Psoas muscle (tissue), 7 donors: ENCODE measurements at regions not wholly inside any gene's neighbourhood (a gene's known extent, or its start where the extent isn't known, plus 50 kb on each side); places are given as distances from the start of the nearest gene placed in this dataset.

ENCODE experiments used
- ATAC-seq, 4 donors: fragments of 200-7000 bp; cut with Tn5 transposase; one replicate each; pipeline ENCODE4 v1.9.1; 2020; ENCODE audit warnings: moderate library complexity in 3 of 4, mild to moderate bottlenecking in 2 of 4
- DNase-seq, 2 donors: peaks; one replicate each; pipeline ENCODE4 v3.0.0-alpha.2; 2020
- H3K27ac ChIP-seq: fragments of 200-600 bp; one replicate; pipeline ENCODE4 v1.8.0; 2022
- H3K27me3 ChIP-seq, 3 donors: fragments of 200-600 bp in 1 of 3; one replicate each; pipeline versions ENCODE4 v1.6.1 to v1.8.0; 2013 to 2022; ENCODE audit warnings: low read length in 2 of 3, mild to moderate bottlenecking in 2 of 3, moderate library complexity in 1 of 3; ENCODE audit not compliant: insufficient read depth in 3 of 3
- H3K36me3 ChIP-seq, 2 donors: fragments of 200-600 bp in 1 of 2; one replicate each; pipeline versions ENCODE4 v1.6.1 to v1.8.0; 2013 to 2022; ENCODE audit warnings: low read depth in 1 of 2, mild to moderate bottlenecking in 1 of 2, moderate library complexity in 1 of 2; ENCODE audit not compliant: insufficient read depth in 1 of 2
- H3K4me1 ChIP-seq: fragments of 200-600 bp; one replicate; pipeline ENCODE4 v1.8.0; 2022
- H3K4me3 ChIP-seq: fragments of 200-600 bp; one replicate; pipeline ENCODE4 v1.8.0; 2022; ENCODE audit warnings: mild to moderate bottlenecking
- H3K9me3 ChIP-seq: fragments of 200-600 bp; one replicate; pipeline ENCODE4 v1.8.0; 2022
- CTCF ChIP-seq: fragments of 200-600 bp; IDR thresholded peaks from one replicate; pipeline ENCODE4 v1.8.0; 2022; ENCODE audit warnings: antibody characterized with exemption
- WGBS, 3 donors: extraction: QIAGEN DNeasy Blood & Tissue Kit; methylation state at CpG; one replicate each; pipeline versions ENCODE4 v1.1.6 to v1.1.7; 2013; 5-methylcytosine and 5-hydroxymethylcytosine counted together
- intact Hi-C, 2 donors: fragments of 100-400 bp; cut with DNase I; formaldehyde crosslinking; loops; one replicate each; pipeline versions ENCODE4 v1.11.0 to v1.14.2; 2022
- donor health status: healthy with polysubstance abuse.
- donor health status: DM: no; HTN: no; CAD: no; lungs with moderate emphysema.
- donor health status: Bipolar disorder and iron deficiency.
- donor health status: healthy.
- donor health status: DM: yes; HTN: yes; CAD: no.
- donor health status: DM: no; HTN: no; CAD: no.
- donor health status: DM: yes; HTN: yes; CAD: no.

GRCh38 chr3:88626456-88627120 is 476.8 kb downstream of the C3orf38 start:
- Histone ChIP-seq H3K27me3 (no peaks in the 10 kb centered on the region), H3K36me3 (no peaks in the 10 kb centered on the region), H3K27ac (no peak overlapping the region), H3K9me3 (no peaks in the 10 kb centered on the region), H3K4me3 (no peak overlapping the region), H3K4me1 (no peaks in the 10 kb centered on the region)
- TF ChIP-seq CTCF: no peak
- ATAC-seq (no peak), DNase-seq (no peak)
- intact Hi-C loops: no loop called here
- 50 to 59% (median 56%) methylated on average over 2 of the region's 2 CpGs for WGBS, 3 donors

- Histone ChIP-seq H3K4me3 (no peak overlapping the region), H3K36me3 (no peaks in the 10 kb centered on the region), H3K4me1 (no peaks in the 10 kb centered on the region), H3K27ac (no peak overlapping the region), H3K9me3 (no peaks in the 10 kb centered on the region), H3K27me3 (no peaks in the 10 kb centered on the region)
- ATAC-seq (no peak), DNase-seq (no peak)
- WGBS, 3 donors: 92 to 94% (median 93%) methylated on average over 4 of the region's 4 CpGs
- no peak for TF ChIP-seq CTCF
- intact Hi-C loops: no loop called here
Observed at GRCh38 chr3:88628901-88629300, 478.5 kb upstream of the EPHA3 start.

GRCh38 chr3:88632226-88632625 is 475.2 kb upstream of the EPHA3 start:
- ATAC-seq: no peak
- intact Hi-C loops: no loop called here
- no peaks in the 10 kb centered on the region for H3K27me3 ChIP-seq
- no peak overlapping the region for H3K4me3 ChIP-seq
- H3K36me3 ChIP-seq: no peaks in the 10 kb centered on the region
- TF ChIP-seq CTCF: no peak
- no peaks in the 10 kb centered on the region for H3K9me3 ChIP-seq
- no peak for DNase-seq
- H3K27ac ChIP-seq: no peak overlapping the region
- no peaks in the 10 kb centered on the region for H3K4me1 ChIP-seq
- 60 to 67% (median 66%) methylated on average over 2 of the region's 2 CpGs for WGBS, 3 donors

GRCh38 chr3:88640581-88640980 is 466.8 kb upstream of the EPHA3 start:
- no peak overlapping the region for H3K27ac ChIP-seq
- DNase-seq (no peak), ATAC-seq (no peak)
- 55 to 59% (median 57%) methylated on average over 1 of the region's 1 CpG for WGBS, 3 donors
- intact Hi-C loops: no loop called here
- no peak overlapping the region for H3K4me3 ChIP-seq
- no peaks in the 10 kb centered on the region for H3K36me3 ChIP-seq
- no peaks in the 10 kb centered on the region for H3K9me3 ChIP-seq
- no peaks in the 10 kb centered on the region for H3K27me3 ChIP-seq
- no peaks in the 10 kb centered on the region for H3K4me1 ChIP-seq
- TF ChIP-seq CTCF: no peak

GRCh38 chr3:88641033-88641604 is 466.3 kb upstream of the EPHA3 start:
- ATAC-seq (no peak), DNase-seq (no peak)
- Histone ChIP-seq H3K27ac (no peak overlapping the region), H3K27me3 (no peaks in the 10 kb centered on the region), H3K9me3 (no peaks in the 10 kb centered on the region), H3K36me3 (no peaks in the 10 kb centered on the region), H3K4me3 (no peak overlapping the region), H3K4me1 (no peaks in the 10 kb centered on the region)
- TF ChIP-seq CTCF: no peak
- intact Hi-C loops: no loop called here
- WGBS, 3 donors: 84 to 92% (median 85%) methylated on average over 2 of the region's 2 CpGs
